Keratinocyte (primary cell): ENCODE measurements at regions not wholly inside any gene's neighbourhood (a gene's known extent, or its start where the extent isn't known, plus 50 kb on each side); places are given as distances from the start of the nearest gene placed in this dataset.

Experiments used
- DNase-seq: peaks from one replicate; pipeline ENCODE4 v3.0.0-alpha.2; 2011; ENCODE audit warnings: low read depth, missing footprints, low spot score
- FAIRE-seq: peaks from 2 replicates; lab custom pipeline; 2011; peaks lifted over from hg19 to GRCh38; lab: Jason Lieb, UNC
- H2AFZ ChIP-seq: 2 replicates; pipeline ENCODE4 v1.6.0; 2012; ENCODE audit warnings: low read length, control low read depth, inconsistent platforms; ENCODE audit not compliant: control insufficient read depth
- H3K27ac ChIP-seq: 2 replicates; pipeline ENCODE4 v1.5.1; 2011; ENCODE audit warnings: low read length; ENCODE audit not compliant: control insufficient read depth, insufficient read depth
- H3K27me3 ChIP-seq: 3 replicates; pipeline ENCODE4 v1.6.0; 2011; ENCODE audit warnings: low read length; ENCODE audit not compliant: control insufficient read depth, insufficient read depth; ENCODE audit errors: extremely low read depth
- H3K36me3 ChIP-seq, 2 experiments: 2 replicates in 1 of 2; 3 replicates in 1 of 2; pipeline ENCODE4 v1.5.1; 2011; ENCODE audit warnings: low read length in 2 of 2, mild to moderate bottlenecking in 1 of 2; ENCODE audit not compliant: control insufficient read depth in 2 of 2, insufficient read depth in 2 of 2; ENCODE audit errors: extremely low read depth in 1 of 2
- H3K4me1 ChIP-seq: 3 replicates; pipeline ENCODE4 v1.5.1; 2011; ENCODE audit warnings: low read length; ENCODE audit not compliant: control insufficient read depth, insufficient read depth; ENCODE audit errors: extremely low read depth
- H3K4me2 ChIP-seq: 3 replicates; pipeline ENCODE4 v1.6.0; 2011; ENCODE audit warnings: low read depth, low read length; ENCODE audit not compliant: control insufficient read depth, insufficient read depth; ENCODE audit errors: extremely low read depth
- H3K4me3 ChIP-seq, 3 experiments: fragments of 200-600 bp in 1 of 3; sonication (generic) in 1 of 3; 2 replicates in 2 of 3; 3 replicates in 1 of 3; pipeline ENCODE4 v1.5.1; 2011 to 2016; ENCODE audit warnings: low read length in 3 of 3, mild to moderate bottlenecking in 3 of 3, control low read depth in 2 of 3, inconsistent platforms in 1 of 3, low read depth in 1 of 3, mixed read lengths in 1 of 3, mixed run types in 1 of 3, moderate library complexity in 1 of 3; ENCODE audit not compliant: control insufficient read depth in 2 of 3, insufficient read depth in 2 of 3; ENCODE audit errors: extremely low read depth in 1 of 3
- H3K79me2 ChIP-seq: 2 replicates; pipeline ENCODE4 v1.6.0; 2012; ENCODE audit warnings: low read length; ENCODE audit not compliant: control insufficient read depth, insufficient read depth
- H3K9ac ChIP-seq: 3 replicates; pipeline ENCODE4 v1.6.0; 2011; ENCODE audit warnings: low read length; ENCODE audit not compliant: control insufficient read depth, insufficient read depth; ENCODE audit errors: extremely low read depth
- H3K9me1 ChIP-seq: 3 replicates; pipeline ENCODE4 v1.6.0; 2011; ENCODE audit warnings: low read length; ENCODE audit not compliant: control insufficient read depth, insufficient read depth; ENCODE audit errors: extremely low read depth
- H3K9me3 ChIP-seq: 2 replicates; pipeline ENCODE4 v1.5.1; 2012; ENCODE audit warnings: low read depth, low read length; ENCODE audit not compliant: control insufficient read depth
- H4K20me1 ChIP-seq: 3 replicates; pipeline ENCODE4 v1.6.0; 2011; ENCODE audit warnings: low read length; ENCODE audit not compliant: control insufficient read depth, insufficient read depth; ENCODE audit errors: extremely low read depth
- EZH2 ChIP-seq: IDR thresholded peaks from one replicate; pipeline ENCODE4 v1.6.1; 2012; ENCODE audit warnings: inconsistent platforms, mild to moderate bottlenecking, low read length, moderate library complexity
- dilution Hi-C: fragments of 300-500 bp; cut with MboI; formaldehyde crosslinking; loops from one replicate; pipeline ENCODE4 v1.7.0; 2020; ENCODE audit warnings: low sequenced_read_pairs; ENCODE audit not compliant: extremely low pct_ligation_motif_present
- TF ChIP-seq, protein P1 (sequence below), 3 experiments: IDR thresholded peaks in 1 of 3; conservative IDR thresholded peaks in 1 of 3; optimal IDR thresholded peaks in 1 of 3; 2 replicates in 2 of 3; 3 replicates in 1 of 3; pipeline versions ENCODE3 to v1.5.1; 2011; ENCODE audit warnings: low read length in 3 of 3, mild to moderate bottlenecking in 3 of 3, moderate library complexity in 2 of 3, control low read depth in 1 of 3, inconsistent platforms in 1 of 3; ENCODE audit not compliant: insufficient read depth in 2 of 3; ENCODE audit errors: extremely low read depth in 1 of 3

- dilution Hi-C loops = no loop called here
- Histone ChIP-seq H3K9ac (no peak overlapping the region), H4K20me1 (no peaks in the 10 kb centered on the region), H3K4me2 (no peak overlapping the region), H3K4me1 (no peaks in the 10 kb centered on the region), H3K9me3 (peaks cover 19% of the 10 kb centered on the region), H3K4me3 (no peak overlapping the region), H2AFZ (no peak overlapping the region), H3K36me3 (no peaks in the 10 kb centered on the region), H3K27ac (no peak overlapping the region), H3K27me3 (no peaks in the 10 kb centered on the region), H3K9me1 (no peaks in the 10 kb centered on the region), H3K79me2 (no peaks in the 10 kb centered on the region)
- TF ChIP-seq EZH2 = no peak
- TF ChIP-seq, protein P1, sequence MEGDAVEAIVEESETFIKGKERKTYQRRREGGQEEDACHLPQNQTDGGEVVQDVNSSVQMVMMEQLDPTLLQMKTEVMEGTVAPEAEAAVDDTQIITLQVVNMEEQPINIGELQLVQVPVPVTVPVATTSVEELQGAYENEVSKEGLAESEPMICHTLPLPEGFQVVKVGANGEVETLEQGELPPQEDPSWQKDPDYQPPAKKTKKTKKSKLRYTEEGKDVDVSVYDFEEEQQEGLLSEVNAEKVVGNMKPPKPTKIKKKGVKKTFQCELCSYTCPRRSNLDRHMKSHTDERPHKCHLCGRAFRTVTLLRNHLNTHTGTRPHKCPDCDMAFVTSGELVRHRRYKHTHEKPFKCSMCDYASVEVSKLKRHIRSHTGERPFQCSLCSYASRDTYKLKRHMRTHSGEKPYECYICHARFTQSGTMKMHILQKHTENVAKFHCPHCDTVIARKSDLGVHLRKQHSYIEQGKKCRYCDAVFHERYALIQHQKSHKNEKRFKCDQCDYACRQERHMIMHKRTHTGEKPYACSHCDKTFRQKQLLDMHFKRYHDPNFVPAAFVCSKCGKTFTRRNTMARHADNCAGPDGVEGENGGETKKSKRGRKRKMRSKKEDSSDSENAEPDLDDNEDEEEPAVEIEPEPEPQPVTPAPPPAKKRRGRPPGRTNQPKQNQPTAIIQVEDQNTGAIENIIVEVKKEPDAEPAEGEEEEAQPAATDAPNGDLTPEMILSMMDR (optimal IDR thresholded peaks at IDR 0.05 in 1 of 3, IDR thresholded peaks at IDR 0.05 in 1 of 3, conservative IDR thresholded peaks at IDR 0.05 in 1 of 3; ENCODE audit: extremely low read depth in 1 of 3, insufficient read depth in 2 of 3, low read length in 3 of 3) = no peak
- FAIRE-seq (no peak), DNase-seq (no peak)
Observed at GRCh38 chrX:526295-527224, 104.0 kb upstream of the SHOX start.

GRCh38 chrX:530726-531610 is 99.6 kb upstream of the SHOX start:
- H3K79me2 ChIP-seq = no peaks in the 10 kb centered on the region
- no peak overlapping the region for H3K9ac ChIP-seq
- no peaks in the 10 kb centered on the region for H3K9me1 ChIP-seq
- H3K36me3 ChIP-seq = no peaks in the 10 kb centered on the region
- H3K4me1 ChIP-seq = no peaks in the 10 kb centered on the region
- DNase-seq = no peak
- no peak for TF ChIP-seq EZH2
- TF ChIP-seq, protein P1 (optimal IDR thresholded peaks at IDR 0.05 in 1 of 3, IDR thresholded peaks at IDR 0.05 in 1 of 3, conservative IDR thresholded peaks at IDR 0.05 in 1 of 3; ENCODE audit: extremely low read depth in 1 of 3, insufficient read depth in 2 of 3, low read length in 3 of 3) = no peak
- no peak overlapping the region for H2AFZ ChIP-seq
- no peak overlapping the region for H3K4me2 ChIP-seq
- H3K4me3 ChIP-seq = no peak overlapping the region
- peaks cover 18% of the 10 kb centered on the region for H3K9me3 ChIP-seq
- no peaks in the 10 kb centered on the region for H3K27me3 ChIP-seq
- dilution Hi-C loops = no loop called here
- FAIRE-seq = no peak
- H4K20me1 ChIP-seq = no peaks in the 10 kb centered on the region
- H3K27ac ChIP-seq = no peak overlapping the region
